HFFc6 (cell line): ENCODE measurements at regions not wholly inside any gene's neighbourhood (a gene's known extent, or its start where the extent isn't known, plus 50 kb on each side); places are given as distances from the start of the nearest gene placed in this dataset.

ENCODE experiments used
- DNase-seq: peaks from one replicate; pipeline ENCODE4 v3.0.0-alpha.2; 2018
- H3K27ac Mint-ChIP-seq: 2 replicates; pipeline ENCODE4 v1.8.0; 2020; ENCODE audit warnings: mild to moderate bottlenecking, mixed read lengths
- H3K27me3 Mint-ChIP-seq: 2 replicates; pipeline ENCODE4 v1.8.0; 2021; ENCODE audit warnings: mild to moderate bottlenecking, moderate library complexity, mixed read lengths; ENCODE audit not compliant: insufficient read depth
- H3K36me3 Mint-ChIP-seq: 2 replicates; pipeline ENCODE4 v1.8.0; 2021; ENCODE audit warnings: low read depth, mixed read lengths
- H3K4me1 Mint-ChIP-seq: 2 replicates; pipeline ENCODE4 v1.8.0; 2020; ENCODE audit warnings: low read depth, mixed read lengths
- H3K4me3 Mint-ChIP-seq: 2 replicates; pipeline ENCODE4 v1.8.0; 2020; ENCODE audit warnings: mild to moderate bottlenecking, moderate library complexity, mixed read lengths
- H3K9me3 Mint-ChIP-seq: 2 replicates; pipeline ENCODE4 v1.8.0; 2020; ENCODE audit warnings: mild to moderate bottlenecking, mixed read lengths
- TF ChIP-seq, protein P1 (sequence below): fragments of 200-600 bp; sonication (generic); IDR thresholded peaks from 2 replicates; pipeline ENCODE4 v1.5.0; 2021; ENCODE audit warnings: antibody characterized with exemption, mild to moderate bottlenecking

DNA sequence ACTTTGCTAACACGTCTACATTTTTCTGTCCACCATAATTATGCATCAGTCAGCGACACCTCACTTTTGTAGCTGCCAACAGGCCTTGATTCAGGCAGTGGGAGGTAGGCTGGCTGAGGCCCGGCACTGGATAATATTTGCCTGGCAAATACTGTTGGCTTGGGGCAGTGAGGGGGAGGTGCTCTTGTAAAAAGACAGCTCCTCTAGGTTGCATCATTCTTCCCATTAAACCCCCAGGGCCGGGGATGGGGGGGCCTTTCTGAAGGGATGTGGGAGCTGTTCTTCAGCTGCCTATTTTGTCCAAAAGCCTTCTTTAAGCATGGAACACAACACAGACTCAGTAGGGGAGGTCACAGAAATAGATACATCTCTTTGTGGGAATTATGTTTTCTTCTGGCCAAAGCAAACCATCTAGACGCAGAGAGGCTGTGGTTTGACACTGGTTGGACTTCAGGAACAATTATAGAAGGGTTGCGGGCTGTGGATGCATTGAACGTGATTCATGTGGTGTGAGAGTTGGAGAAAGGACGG is 338.3 kb upstream of the NT5E start:
- TF ChIP-seq, protein P1, sequence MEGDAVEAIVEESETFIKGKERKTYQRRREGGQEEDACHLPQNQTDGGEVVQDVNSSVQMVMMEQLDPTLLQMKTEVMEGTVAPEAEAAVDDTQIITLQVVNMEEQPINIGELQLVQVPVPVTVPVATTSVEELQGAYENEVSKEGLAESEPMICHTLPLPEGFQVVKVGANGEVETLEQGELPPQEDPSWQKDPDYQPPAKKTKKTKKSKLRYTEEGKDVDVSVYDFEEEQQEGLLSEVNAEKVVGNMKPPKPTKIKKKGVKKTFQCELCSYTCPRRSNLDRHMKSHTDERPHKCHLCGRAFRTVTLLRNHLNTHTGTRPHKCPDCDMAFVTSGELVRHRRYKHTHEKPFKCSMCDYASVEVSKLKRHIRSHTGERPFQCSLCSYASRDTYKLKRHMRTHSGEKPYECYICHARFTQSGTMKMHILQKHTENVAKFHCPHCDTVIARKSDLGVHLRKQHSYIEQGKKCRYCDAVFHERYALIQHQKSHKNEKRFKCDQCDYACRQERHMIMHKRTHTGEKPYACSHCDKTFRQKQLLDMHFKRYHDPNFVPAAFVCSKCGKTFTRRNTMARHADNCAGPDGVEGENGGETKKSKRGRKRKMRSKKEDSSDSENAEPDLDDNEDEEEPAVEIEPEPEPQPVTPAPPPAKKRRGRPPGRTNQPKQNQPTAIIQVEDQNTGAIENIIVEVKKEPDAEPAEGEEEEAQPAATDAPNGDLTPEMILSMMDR = no peak
- Mint-ChIP-seq H3K27ac (no peak overlapping the region), H3K4me3 (no peak overlapping the region), H3K27me3 (peaks cover 15% of the 10 kb centered on the region), H3K36me3 (no peaks in the 10 kb centered on the region), H3K4me1 (no peaks in the 10 kb centered on the region; the same call in 1 of the 2 replicates), H3K9me3 (no peaks in the 10 kb centered on the region)
- DNase-seq = no peak

DNA sequence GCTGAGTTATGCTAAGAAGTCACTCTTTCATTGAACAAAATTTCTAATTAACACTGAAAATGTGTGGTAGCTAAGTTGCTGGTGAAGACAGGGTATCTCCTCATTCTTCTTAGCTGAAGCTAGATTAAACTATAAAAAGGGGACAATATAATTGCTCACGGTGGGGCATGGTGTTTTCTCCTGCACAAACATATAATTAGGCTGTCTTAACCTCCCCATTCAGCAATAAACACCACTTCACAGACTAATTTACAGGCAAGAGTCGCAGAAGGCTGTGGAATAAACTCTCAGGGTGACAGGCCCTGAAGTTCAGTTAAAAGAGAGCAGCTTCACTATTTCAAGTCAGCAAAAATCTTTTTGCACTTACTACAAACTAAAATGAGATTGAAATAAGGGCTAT is 338.9 kb upstream of the NT5E start:
- no peaks in the 10 kb centered on the region for H3K36me3 Mint-ChIP-seq
- no peaks in the 10 kb centered on the region; the same call in 1 of the 2 replicates for H3K4me1 Mint-ChIP-seq
- no peak overlapping the region for H3K4me3 Mint-ChIP-seq
- no peak overlapping the region for H3K27ac Mint-ChIP-seq
- peaks cover 10% of the 10 kb centered on the region for H3K27me3 Mint-ChIP-seq
- H3K9me3 Mint-ChIP-seq = no peaks in the 10 kb centered on the region
- TF ChIP-seq, protein P1 = no peak
- DNase-seq = no peak

DNA sequence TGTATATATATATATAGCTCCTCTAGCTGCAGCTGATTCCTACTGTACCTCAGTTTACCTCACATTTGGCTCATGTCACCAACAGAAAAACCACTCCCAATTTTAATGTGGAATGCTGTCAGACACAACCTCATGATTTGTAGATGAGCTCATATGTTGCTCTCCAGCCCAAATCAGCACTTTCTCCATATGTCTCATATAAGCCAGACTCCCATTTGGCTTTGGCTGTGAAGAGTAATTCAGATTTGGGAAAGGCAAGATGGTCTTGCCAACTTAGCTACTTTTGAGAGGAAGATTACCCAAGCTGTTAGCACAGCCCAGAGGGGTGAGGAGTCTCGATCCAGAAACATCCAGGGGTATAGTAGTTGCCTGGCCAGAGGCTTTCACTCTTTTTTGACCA is 342.2 kb upstream of the NT5E start:
- TF ChIP-seq, protein P1 = no peak
- DNase-seq = no peak
- Mint-ChIP-seq H3K36me3 (no peaks in the 10 kb centered on the region), H3K9me3 (no peaks in the 10 kb centered on the region), H3K27me3 (peaks cover 3% of the 10 kb centered on the region), H3K4me3 (no peak overlapping the region), H3K4me1 (no peaks in the 10 kb centered on the region; the same call in 1 of the 2 replicates), H3K27ac (no peak overlapping the region)

DNA sequence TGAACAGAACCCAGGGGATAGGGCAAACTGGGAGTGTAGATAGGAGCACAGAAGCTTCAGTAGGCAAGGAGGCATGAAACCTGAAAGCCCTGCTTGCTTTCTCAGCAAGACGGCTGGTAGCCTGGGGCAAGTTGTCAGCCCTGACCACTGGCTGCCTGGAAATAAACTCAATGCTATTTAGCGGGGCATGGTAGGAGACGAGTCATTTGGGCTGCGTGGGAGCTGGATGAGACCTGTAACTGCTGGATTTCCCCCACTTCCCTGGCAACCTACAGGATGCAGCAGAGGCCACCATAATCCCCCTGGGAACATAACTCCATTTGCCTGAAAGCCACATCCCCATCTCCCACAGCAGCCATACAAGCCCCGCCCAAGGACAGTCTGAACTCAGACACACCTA is 332.6 kb upstream of the TBX18 start:
- no peaks in the 10 kb centered on the region for H3K4me1 Mint-ChIP-seq
- peaks cover 8% of the 10 kb centered on the region; the same call in 1 of the 2 replicates for H3K9me3 Mint-ChIP-seq
- no peak for DNase-seq
- H3K4me3 Mint-ChIP-seq = no peak overlapping the region
- H3K36me3 Mint-ChIP-seq = no peaks in the 10 kb centered on the region
- no peaks in the 10 kb centered on the region for H3K27me3 Mint-ChIP-seq
- TF ChIP-seq, protein P1 = no peak
- no peak overlapping the region for H3K27ac Mint-ChIP-seq

DNA sequence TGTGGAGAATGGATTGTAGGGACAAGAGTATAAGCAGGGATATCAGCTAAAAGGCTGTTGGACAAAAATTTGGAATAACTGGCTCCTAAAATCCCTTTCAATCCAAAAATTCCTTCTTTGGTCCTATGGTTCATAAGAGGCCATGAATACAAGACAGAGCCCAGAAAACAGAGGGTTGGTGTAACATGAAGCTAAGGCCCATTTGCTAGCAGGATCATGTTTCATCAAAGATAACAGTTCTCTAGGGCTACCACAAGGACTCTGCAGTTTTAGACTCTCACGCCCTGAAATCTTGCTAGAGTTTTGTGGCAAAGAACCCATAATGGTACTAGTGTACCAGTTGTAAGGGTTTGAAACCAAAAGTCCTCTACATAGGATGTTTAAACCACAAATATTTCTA is 327.8 kb upstream of the TBX18 start:
- TF ChIP-seq, protein P1 = no peak
- Mint-ChIP-seq H3K4me1 (no peaks in the 10 kb centered on the region), H3K27me3 (no peaks in the 10 kb centered on the region; the same call in 1 of the 2 replicates), H3K9me3 (no peaks in the 10 kb centered on the region), H3K27ac (no peak overlapping the region), H3K36me3 (no peaks in the 10 kb centered on the region), H3K4me3 (no peak overlapping the region)
- DNase-seq = no peak

DNA sequence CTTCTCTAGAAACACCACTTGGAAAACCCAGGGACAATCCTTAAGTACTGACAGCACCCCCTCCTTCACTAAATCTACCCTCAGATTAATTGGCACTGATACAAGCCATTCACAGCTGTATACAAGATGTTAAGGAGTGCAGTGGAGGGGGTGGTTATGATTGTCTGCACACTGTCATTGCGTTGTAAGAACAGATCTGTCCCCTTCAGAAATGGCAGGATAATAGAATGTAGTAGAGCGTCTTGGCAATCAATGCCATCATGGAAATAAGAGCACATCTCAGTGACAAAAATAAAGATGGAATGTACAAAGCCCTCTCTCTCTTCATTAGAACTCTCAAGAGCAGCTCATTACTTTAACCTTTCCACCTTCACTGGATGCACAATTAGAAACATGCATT is 324.9 kb upstream of the TBX18 start:
- Mint-ChIP-seq H3K4me3 (no peak overlapping the region), H3K4me1 (no peaks in the 10 kb centered on the region), H3K27ac (no peak overlapping the region), H3K27me3 (peaks cover 7% of the 10 kb centered on the region; the same call in 1 of the 2 replicates), H3K9me3 (no peaks in the 10 kb centered on the region), H3K36me3 (no peaks in the 10 kb centered on the region)
- no peak for DNase-seq
- TF ChIP-seq, protein P1 = no peak
